IMR-90 (cell line): ENCODE measurements at regions not wholly inside any gene's neighbourhood (a gene's known extent, or its start where the extent isn't known, plus 50 kb on each side); places are given as distances from the start of the nearest gene placed in this dataset.

ENCODE experiments used
- ATAC-seq: fragments of 200-7000 bp; cut with Tn5 transposase; 2 replicates; pipeline ENCODE4 v1.9.1; 2020; ENCODE audit warnings: low read depth, mild to moderate bottlenecking, moderate library complexity
- BruUV-seq: library from RNA; stranded (reverse); fragments of 400-500 nt; replicated peaks from 2 replicates; lab custom pipeline; 2021; lab: Mats Ljungman, UMichigan
- CTCF ChIA-PET: fragments of 300-600 bp; formaldehyde crosslinking; extraction: SDS; loops from one replicate; lab custom pipeline; 2021; ENCODE audit warnings: antibody characterized with exemption; lab: Yijun Ruan, JAX
- POLR2A ChIA-PET: fragments of 300-600 bp; sonication (Branson Sonifier 250); formaldehyde crosslinking; loops from one replicate; lab custom pipeline; 2022; ENCODE audit warnings: antibody characterized with exemption; ENCODE audit not compliant: unreplicated experiment; lab: Charles Lee
- DNase-seq: peaks from one replicate; pipeline ENCODE4 v3.0.0; 2013
- H2AFZ ChIP-seq: replicated peaks from 2 replicates; pipeline ENCODE3; 2013; ENCODE audit warnings: low read length, mild to moderate bottlenecking; ENCODE audit not compliant: poor library complexity
- H2AK5ac ChIP-seq: 2 replicates; pipeline ENCODE4 v1.6.1; 2013; ENCODE audit warnings: low read depth, low read length, inconsistent platforms
- H2AK9ac ChIP-seq: replicated peaks from 2 replicates; pipeline ENCODE3; 2013; ENCODE audit warnings: mild to moderate bottlenecking, low read depth, low read length, moderate library complexity; ENCODE audit not compliant: poor library complexity
- H2BK120ac ChIP-seq: 2 replicates; pipeline ENCODE4 v1.6.1; 2013; ENCODE audit warnings: low read depth, low read length, inconsistent platforms
- H2BK15ac ChIP-seq: 3 replicates; pipeline ENCODE4 v1.6.1; 2013; ENCODE audit warnings: low read depth, low read length, inconsistent platforms
- H2BK20ac ChIP-seq: 2 replicates; pipeline ENCODE4 v1.6.1; 2013; ENCODE audit warnings: low read depth, mild to moderate bottlenecking, inconsistent platforms, low read length, moderate library complexity
- H2BK5ac ChIP-seq: 2 replicates; pipeline ENCODE4 v1.6.1; 2013; ENCODE audit warnings: mild to moderate bottlenecking, low read depth, low read length, inconsistent platforms; ENCODE audit not compliant: poor library complexity, severe bottlenecking
- H3K14ac ChIP-seq: replicated peaks from 2 replicates; pipeline ENCODE4 v1.6.1; 2013; ENCODE audit warnings: low read depth, low read length, inconsistent platforms
- H3K18ac ChIP-seq: 2 replicates; pipeline ENCODE4 v1.6.1; 2013; ENCODE audit warnings: low read depth, low read length, control low read depth
- H3K23ac ChIP-seq: 2 replicates; pipeline ENCODE4 v1.6.1; 2013; ENCODE audit warnings: low read depth, low read length, inconsistent platforms
- H3K27ac ChIP-seq: 2 replicates; pipeline ENCODE4 v1.5.1; 2013; ENCODE audit warnings: mild to moderate bottlenecking, control low read depth, low read length; ENCODE audit not compliant: insufficient read depth
- H3K27me3 ChIP-seq: 2 replicates; pipeline ENCODE4 v1.6.1; 2013; ENCODE audit warnings: low read length; ENCODE audit not compliant: control insufficient read depth, insufficient read depth
- H3K36me3 ChIP-seq: 2 replicates; pipeline ENCODE4 v1.6.1; 2013; ENCODE audit warnings: low read length, mixed read lengths; ENCODE audit not compliant: control insufficient read depth, insufficient read depth
- H3K4ac ChIP-seq: 2 replicates; pipeline ENCODE4 v1.6.1; 2013; ENCODE audit warnings: low read depth, low read length, inconsistent platforms
- H3K4me1 ChIP-seq: 2 replicates; pipeline ENCODE4 v1.6.1; 2013; ENCODE audit warnings: low read length, mixed read lengths; ENCODE audit not compliant: control insufficient read depth, insufficient read depth
- H3K4me2 ChIP-seq: 2 replicates; pipeline ENCODE4 v1.6.1; 2013; ENCODE audit warnings: low read depth, mild to moderate bottlenecking, control low read depth, low read length, moderate library complexity
- H3K4me3 ChIP-seq: 2 replicates; pipeline ENCODE4 v1.5.1; 2013; ENCODE audit warnings: low read depth, mild to moderate bottlenecking, control low read depth, low read length, moderate library complexity; ENCODE audit not compliant: insufficient read depth
- H3K56ac ChIP-seq: 2 replicates; pipeline ENCODE4 v1.6.1; 2013; ENCODE audit warnings: low read length, inconsistent platforms; ENCODE audit not compliant: insufficient read depth; ENCODE audit errors: extremely low read depth
- H3K79me1 ChIP-seq, 2 experiments: 2 replicates each; pipeline ENCODE4 v1.6.1; 2013; ENCODE audit warnings: low read length in 2 of 2, inconsistent platforms in 1 of 2, low read depth in 1 of 2
- H3K9ac ChIP-seq: 2 replicates; pipeline ENCODE4 v1.6.1; 2013; ENCODE audit warnings: low read depth, low read length, control low read depth
- H3K9me1 ChIP-seq: 2 replicates; pipeline ENCODE4 v1.6.1; 2013; ENCODE audit warnings: low read length, inconsistent platforms; ENCODE audit not compliant: insufficient read depth
- H3K9me3 ChIP-seq: 2 replicates; pipeline ENCODE4 v1.6.1; 2013; ENCODE audit warnings: low read length; ENCODE audit not compliant: control insufficient read depth, insufficient read depth
- H4K20me1 ChIP-seq: 2 replicates; pipeline ENCODE4 v1.6.1; 2013; ENCODE audit warnings: low read length, inconsistent platforms; ENCODE audit not compliant: insufficient read depth
- H4K5ac ChIP-seq: 2 replicates; pipeline ENCODE4 v1.6.1; 2013; ENCODE audit warnings: mild to moderate bottlenecking, low read depth, low read length, control low read depth
- H4K8ac ChIP-seq, 2 experiments: 2 replicates each; pipeline ENCODE4 v1.6.1; 2013; ENCODE audit warnings: low read depth in 2 of 2, low read length in 2 of 2, control low read depth in 1 of 2, inconsistent platforms in 1 of 2
- H4K91ac ChIP-seq: 2 replicates; pipeline ENCODE4 v1.6.1; 2013; ENCODE audit warnings: low read depth, low read length, inconsistent platforms; ENCODE audit not compliant: insufficient read depth
- CEBPB ChIP-seq: IDR thresholded peaks from 2 replicates; pipeline ENCODE4 v1.6.1; 2012; ENCODE audit warnings: low read depth, low read length, improper control_type of control experiment
- CHD1 ChIP-seq: IDR thresholded peaks from 2 replicates; pipeline ENCODE4 v1.6.1; 2012; ENCODE audit warnings: low read depth, low read length, improper control_type of control experiment
- FOS ChIP-seq: fragments of 150-350 bp; IDR thresholded peaks from 2 replicates; pipeline ENCODE4 v1.6.1; 2016; ENCODE audit warnings: low read depth, low read length
- MAFK ChIP-seq: IDR thresholded peaks from 2 replicates; pipeline ENCODE4 v1.6.1; 2012; ENCODE audit warnings: low read depth, low read length, improper control_type of control experiment
- MAZ ChIP-seq: IDR thresholded peaks from 2 replicates; pipeline ENCODE4 v1.6.1; 2012; ENCODE audit warnings: low read depth, mild to moderate bottlenecking, low read length, improper control_type of control experiment, moderate library complexity, borderline replicate concordance
- MXI1 ChIP-seq: IDR thresholded peaks from 2 replicates; pipeline ENCODE4 v1.6.1; 2012; ENCODE audit warnings: low read depth, mild to moderate bottlenecking, low read length, moderate library complexity, borderline replicate concordance
- RAD21 ChIP-seq: IDR thresholded peaks from 2 replicates; pipeline ENCODE4 v1.6.1; 2012; ENCODE audit warnings: low read length, improper control_type of control experiment
- RCOR1 ChIP-seq: IDR thresholded peaks from 2 replicates; pipeline ENCODE4 v1.6.1; 2012; ENCODE audit warnings: mild to moderate bottlenecking, low read length, improper control_type of control experiment; ENCODE audit not compliant: insufficient replicate concordance
- RFX5 ChIP-seq: IDR thresholded peaks from 2 replicates; pipeline ENCODE4 v1.8.0; 2012; ENCODE audit warnings: low read depth, mild to moderate bottlenecking, low read length, moderate library complexity
- SMC3 ChIP-seq: fragments of 150-350 bp; IDR thresholded peaks from 2 replicates; pipeline ENCODE4 v1.6.1; 2016; ENCODE audit warnings: low read depth, mild to moderate bottlenecking, antibody characterized with exemption, low read length, moderate library complexity
- USF2 ChIP-seq: fragments of 150-350 bp; IDR thresholded peaks from 2 replicates; pipeline ENCODE4 v1.6.1; 2017; ENCODE audit warnings: mild to moderate bottlenecking, antibody characterized with exemption, low read length, low read depth
- WGBS, 2 experiments: methylation state at CpG; one replicate each; pipeline versions ENCODE4 v1.1.5 to v1.1.7; 2013; ENCODE audit warnings: missing lambda C conversion rate in 2 of 2; ENCODE audit not compliant: insufficient read length in 1 of 2; ENCODE audit errors: extremely low coverage in 2 of 2; 5-methylcytosine and 5-hydroxymethylcytosine counted together
- dilution Hi-C: fragments of 300-500 bp; cut with HindIII; formaldehyde crosslinking; loops from one replicate; pipeline ENCODE4 v1.14.3; 2018; ENCODE audit warnings: low sequenced_read_pairs; ENCODE audit not compliant: unreplicated experiment
- in situ Hi-C: fragments of 300-500 bp; cut with MboI; formaldehyde crosslinking; loops from 3 replicates; pipeline ENCODE4 v1.14.3; 2019; ENCODE audit warnings: low sequenced_read_pairs, inconsistent platforms, mixed read lengths
- intact Hi-C: fragments of 100-400 bp; cut with micrococcal nuclease; formaldehyde crosslinking; loops from 2 replicates; pipeline ENCODE4 v1.10.0; 2022
- TF ChIP-seq, protein P1 (sequence below): conservative IDR thresholded peaks from 2 replicates; pipeline ENCODE4 v1.5.1; 2012; ENCODE audit warnings: mild to moderate bottlenecking, low read depth, low read length, improper control_type of control experiment
- TF ChIP-seq, protein P2 (sequence below): fragments of 150-350 bp; IDR thresholded peaks from 2 replicates; pipeline ENCODE4 v1.6.1; 2016; ENCODE audit warnings: low read depth, mild to moderate bottlenecking, low read length, moderate library complexity, borderline replicate concordance

DNA sequence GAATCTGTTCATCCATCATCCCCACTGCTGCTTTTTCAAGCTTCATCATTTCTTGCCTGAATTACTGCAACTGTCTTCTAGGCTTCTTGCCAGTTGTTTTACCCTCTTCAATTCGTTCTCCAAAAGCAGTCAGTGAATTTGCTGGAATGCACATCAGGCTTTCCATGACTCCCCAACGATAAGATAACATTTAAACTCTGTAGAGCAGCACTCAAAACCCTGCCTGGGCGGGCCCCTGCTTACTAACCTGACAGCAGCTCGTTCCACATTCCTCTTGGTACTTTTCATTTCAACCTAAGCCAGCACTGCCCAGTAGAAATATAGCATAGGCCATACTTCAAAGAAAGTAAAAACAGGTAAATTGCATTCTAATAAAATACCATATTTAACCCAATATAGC is 342.9 kb downstream of the SUCLG1 start:
- H2BK5ac ChIP-seq: no peak overlapping the region
- H4K5ac ChIP-seq: no peak overlapping the region
- ATAC-seq (no peak), DNase-seq (no peak)
- H3K4ac ChIP-seq: no peak overlapping the region
- in situ Hi-C loops (no loop called here), intact Hi-C loops (no loop called here), dilution Hi-C loops (no loop called here)
- no peak overlapping the region for H3K56ac ChIP-seq
- no peak overlapping the region for H2BK120ac ChIP-seq
- H3K14ac ChIP-seq: no peak overlapping the region
- H4K91ac ChIP-seq: no peak overlapping the region
- BruUV-seq: no TSS peak
- no peaks in the 10 kb centered on the region for H3K79me1 ChIP-seq
- no peak for TF ChIP-seq RAD21
- no peak for TF ChIP-seq MXI1
- TF ChIP-seq, protein P1, sequence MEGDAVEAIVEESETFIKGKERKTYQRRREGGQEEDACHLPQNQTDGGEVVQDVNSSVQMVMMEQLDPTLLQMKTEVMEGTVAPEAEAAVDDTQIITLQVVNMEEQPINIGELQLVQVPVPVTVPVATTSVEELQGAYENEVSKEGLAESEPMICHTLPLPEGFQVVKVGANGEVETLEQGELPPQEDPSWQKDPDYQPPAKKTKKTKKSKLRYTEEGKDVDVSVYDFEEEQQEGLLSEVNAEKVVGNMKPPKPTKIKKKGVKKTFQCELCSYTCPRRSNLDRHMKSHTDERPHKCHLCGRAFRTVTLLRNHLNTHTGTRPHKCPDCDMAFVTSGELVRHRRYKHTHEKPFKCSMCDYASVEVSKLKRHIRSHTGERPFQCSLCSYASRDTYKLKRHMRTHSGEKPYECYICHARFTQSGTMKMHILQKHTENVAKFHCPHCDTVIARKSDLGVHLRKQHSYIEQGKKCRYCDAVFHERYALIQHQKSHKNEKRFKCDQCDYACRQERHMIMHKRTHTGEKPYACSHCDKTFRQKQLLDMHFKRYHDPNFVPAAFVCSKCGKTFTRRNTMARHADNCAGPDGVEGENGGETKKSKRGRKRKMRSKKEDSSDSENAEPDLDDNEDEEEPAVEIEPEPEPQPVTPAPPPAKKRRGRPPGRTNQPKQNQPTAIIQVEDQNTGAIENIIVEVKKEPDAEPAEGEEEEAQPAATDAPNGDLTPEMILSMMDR: no peak
- TF ChIP-seq USF2: no peak
- no peak for TF ChIP-seq FOS
- TF ChIP-seq MAFK: no peak
- no peak for TF ChIP-seq SMC3
- no peak for TF ChIP-seq CHD1
- TF ChIP-seq RFX5: no peak
- TF ChIP-seq MAZ: no peak
- TF ChIP-seq, protein P2, sequence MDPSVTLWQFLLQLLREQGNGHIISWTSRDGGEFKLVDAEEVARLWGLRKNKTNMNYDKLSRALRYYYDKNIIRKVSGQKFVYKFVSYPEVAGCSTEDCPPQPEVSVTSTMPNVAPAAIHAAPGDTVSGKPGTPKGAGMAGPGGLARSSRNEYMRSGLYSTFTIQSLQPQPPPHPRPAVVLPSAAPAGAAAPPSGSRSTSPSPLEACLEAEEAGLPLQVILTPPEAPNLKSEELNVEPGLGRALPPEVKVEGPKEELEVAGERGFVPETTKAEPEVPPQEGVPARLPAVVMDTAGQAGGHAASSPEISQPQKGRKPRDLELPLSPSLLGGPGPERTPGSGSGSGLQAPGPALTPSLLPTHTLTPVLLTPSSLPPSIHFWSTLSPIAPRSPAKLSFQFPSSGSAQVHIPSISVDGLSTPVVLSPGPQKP: no peak
- no peak for TF ChIP-seq CEBPB
- no peak for TF ChIP-seq RCOR1
- H3K9me1 ChIP-seq: no peaks in the 10 kb centered on the region
- CTCF ChIA-PET: no interaction called here
- H3K23ac ChIP-seq: no peak overlapping the region
- no peak overlapping the region for H3K18ac ChIP-seq
- H2AK5ac ChIP-seq: no peak overlapping the region
- H4K20me1 ChIP-seq: no peaks in the 10 kb centered on the region
- WGBS, 2 experiments: 0% methylated on average over 3 of the region's 4 CpGs; no CpG with 5 or more reads in 1 of the 2 experiments
- no peaks in the 10 kb centered on the region for H3K4me1 ChIP-seq
- no peak overlapping the region for H3K4me3 ChIP-seq
- H3K4me2 ChIP-seq: no peak overlapping the region
- H2BK15ac ChIP-seq: no peak overlapping the region
- H2BK20ac ChIP-seq: no peak overlapping the region
- no peaks in the 10 kb centered on the region for H3K9me3 ChIP-seq
- H2AK9ac ChIP-seq: no peak overlapping the region
- H3K27ac ChIP-seq: no peak overlapping the region
- POLR2A ChIA-PET: no interaction called here
- no peak overlapping the region for H2AFZ ChIP-seq
- H4K8ac ChIP-seq: no peak overlapping the region
- no peaks in the 10 kb centered on the region for H3K27me3 ChIP-seq
- H3K9ac ChIP-seq: no peak overlapping the region
- H3K36me3 ChIP-seq: no peaks in the 10 kb centered on the region
